Loucy (cell line): ENCODE measurements at regions not wholly inside any gene's neighbourhood (a gene's known extent, or its start where the extent isn't known, plus 50 kb on each side); places are given as distances from the start of the nearest gene placed in this dataset.

ENCODE experiments used
- CTCF ChIP-seq: fragments of 200-600 bp; sonication (generic); conservative IDR thresholded peaks from 2 replicates; pipeline ENCODE4 v1.5.1; 2014; ENCODE audit warnings: mild to moderate bottlenecking, antibody characterized with exemption, low read length
- EZH2phosphoT487 ChIP-seq: fragments of 200-600 bp; IDR thresholded peaks from 2 replicates; pipeline ENCODE4 v1.6.1; 2018; ENCODE audit warnings: antibody characterized with exemption, mild to moderate bottlenecking, moderate library complexity, borderline replicate concordance

GRCh38 chr5:97338729-97339128 is 155.7 kb upstream of the RIOK2 start:
- TF ChIP-seq CTCF (no peak), EZH2phosphoT487 (no peak)
